H4 (cell line): ENCODE measurements at regions not wholly inside any gene's neighbourhood (a gene's known extent, or its start where the extent isn't known, plus 50 kb on each side); places are given as distances from the start of the nearest gene placed in this dataset.
A peak's percentile ranks its signal among the peaks of the same experiment; 100 is the strongest.

Source experiments
- DNase-seq: peaks from one replicate; pipeline ENCODE4 v3.0.0-alpha.2; 2015; ENCODE audit warnings: low spot score

DNA sequence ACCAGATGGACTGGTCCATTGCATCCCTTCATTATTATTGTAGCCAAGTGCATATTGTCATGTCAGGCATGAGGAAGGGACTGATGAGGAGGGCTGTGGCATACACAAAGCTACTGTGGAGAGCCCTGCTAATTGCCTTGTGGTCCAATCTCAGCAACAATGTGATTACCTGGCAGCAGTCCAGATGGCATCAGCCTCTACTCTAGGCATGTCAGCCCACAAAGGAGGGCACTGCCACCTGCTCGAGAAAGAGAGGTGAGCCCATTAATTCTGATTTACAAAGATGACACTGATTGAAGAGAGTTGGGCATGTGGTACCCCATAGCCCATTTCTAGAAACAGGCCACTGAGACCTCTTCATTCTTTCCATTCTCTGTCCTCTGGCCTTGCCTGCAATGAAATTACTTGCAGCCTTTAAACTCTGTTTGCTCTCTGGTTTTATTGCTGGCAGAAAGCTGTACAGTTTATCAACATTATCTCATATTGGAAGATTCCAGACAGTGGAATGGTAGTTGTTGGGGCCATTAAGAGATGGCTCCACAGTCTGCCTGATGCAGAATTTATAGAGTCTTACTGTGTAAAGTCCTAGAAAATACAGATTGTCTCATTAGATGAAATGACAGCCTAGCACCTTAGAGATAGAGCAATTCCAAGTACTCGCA is 307.7 kb downstream of the ARPP21 start:
- no peak for DNase-seq

DNA sequence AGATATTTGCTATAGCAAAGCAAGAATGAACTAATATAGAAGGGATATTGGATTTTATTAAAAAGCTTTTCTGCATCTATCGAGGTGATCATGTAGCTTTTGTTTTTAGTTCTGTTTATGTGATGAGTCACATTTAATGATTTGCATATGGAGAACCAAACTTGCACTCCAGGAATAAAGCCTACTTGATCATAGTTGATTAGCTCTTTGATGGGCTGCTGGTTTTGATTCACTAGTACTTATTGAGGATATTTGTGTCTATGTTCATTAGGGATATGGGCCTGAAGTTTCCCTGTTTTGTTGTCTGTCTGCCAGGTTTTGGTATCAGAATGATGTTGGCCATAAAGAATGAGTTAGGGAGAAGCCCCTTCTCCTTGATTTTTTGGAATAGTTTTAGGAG is 310.7 kb downstream of the ARPP21 start:
- DNase-seq, result no peak

DNA sequence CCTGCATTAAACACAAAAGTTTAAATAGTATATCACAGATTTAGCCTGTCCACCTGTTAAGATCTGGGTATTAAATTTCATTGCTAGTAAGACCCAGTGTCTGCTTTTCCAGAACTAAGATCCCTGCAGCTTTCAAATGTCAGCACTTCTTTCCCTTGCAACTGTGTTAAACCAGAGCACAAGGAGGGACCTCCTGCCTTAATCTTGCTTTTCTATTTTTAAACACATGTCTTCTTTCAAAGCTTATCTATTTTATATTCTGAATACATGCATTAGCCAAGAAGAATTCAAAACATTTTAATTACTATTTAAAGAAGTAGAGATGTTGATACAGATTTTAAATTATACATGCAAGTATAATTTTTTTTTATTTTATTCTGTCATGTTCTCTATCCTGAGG is 315.1 kb downstream of the ARPP21 start:
- no peak for DNase-seq

DNA sequence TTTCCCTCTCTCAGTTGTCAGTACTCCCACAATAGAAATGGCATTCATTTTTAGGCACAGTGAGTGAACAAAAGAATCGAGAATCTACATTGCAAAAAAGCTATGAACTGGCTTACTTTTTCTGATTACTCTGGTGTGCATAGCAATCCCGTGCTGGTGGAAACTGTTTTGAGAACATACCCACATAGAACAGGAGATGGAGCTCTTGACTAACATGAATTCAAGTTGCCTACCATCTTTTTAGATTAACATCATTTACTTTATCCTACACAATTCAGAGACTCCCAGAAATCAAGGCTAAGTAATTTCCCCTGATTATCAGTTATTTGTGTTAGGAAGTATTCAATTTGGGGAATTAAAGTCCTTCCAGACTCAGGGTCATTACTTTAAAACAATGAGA is 326.6 kb downstream of the ARPP21 start:
- DNase-seq, result peak; percentile 11

GRCh38 chr3:35966629-35967464 is 327.5 kb downstream of the ARPP21 start:
- no peak for DNase-seq

- no peak for DNase-seq
Measured at GRCh38 chr3:35968043-35968622, 328.8 kb downstream of the ARPP21 start.

DNA sequence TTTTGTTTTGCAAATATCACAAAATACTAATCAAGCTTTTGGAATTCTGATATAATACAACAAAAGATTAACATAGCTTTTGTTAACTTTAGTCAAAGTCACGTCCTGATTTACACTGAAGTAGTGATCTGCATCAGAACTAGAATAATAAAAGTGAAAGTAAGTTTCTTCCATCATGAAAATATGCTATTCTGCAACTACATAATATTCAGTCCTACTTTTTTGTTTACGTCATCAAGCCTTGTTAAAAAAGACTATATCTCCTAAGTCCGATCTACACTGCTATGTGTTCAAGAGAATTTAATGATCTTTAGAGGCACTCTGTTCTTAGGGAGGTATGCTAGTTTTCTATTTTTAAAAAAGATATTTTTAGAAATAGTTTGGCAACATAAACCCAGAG is 330.1 kb downstream of the ARPP21 start:
- DNase-seq, result no peak

GRCh38 chr3:35970793-35971192 is 331.5 kb downstream of the ARPP21 start:
- no peak for DNase-seq

- no peak for DNase-seq
Measured at GRCh38 chr3:35971686-35972085, 332.4 kb downstream of the ARPP21 start.

GRCh38 chr3:35974872-35975271 is 335.5 kb downstream of the ARPP21 start:
- no peak for DNase-seq

GRCh38 chr3:35986161-35986560 is 346.8 kb downstream of the ARPP21 start:
- DNase-seq, result no peak

GRCh38 chr3:35987386-35987785 is 348.1 kb downstream of the ARPP21 start:
- DNase-seq, result no peak

GRCh38 chr3:35992041-35992440 is 352.7 kb downstream of the ARPP21 start:
- no peak for DNase-seq

- DNase-seq, result no peak
Measured at GRCh38 chr3:36011791-36012190, 368.5 kb upstream of the STAC start.

GRCh38 chr3:36013425-36013824 is 366.9 kb upstream of the STAC start:
- no peak for DNase-seq

DNA sequence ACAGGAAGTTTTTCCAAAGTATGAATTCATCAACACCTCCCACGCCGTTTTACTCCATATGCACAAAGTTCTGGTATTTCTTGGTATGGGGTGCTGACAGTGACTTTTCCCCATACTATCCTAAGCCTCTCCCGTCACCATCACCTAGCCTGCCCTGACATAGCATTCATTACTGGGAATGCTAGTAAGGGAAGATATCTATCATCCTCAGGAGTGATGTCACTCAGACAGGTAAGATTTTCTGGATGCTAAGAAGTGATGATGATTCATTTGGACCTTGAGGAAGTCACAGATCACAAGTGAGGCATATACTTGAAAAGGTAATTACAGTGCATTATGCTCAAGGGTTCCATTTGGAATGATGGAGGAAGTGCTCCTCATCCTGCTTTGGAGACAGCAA is 355.1 kb upstream of the STAC start:
- no peak for DNase-seq

- no peak for DNase-seq
Measured at GRCh38 chr3:36032180-36033047, 347.9 kb upstream of the STAC start.

DNA sequence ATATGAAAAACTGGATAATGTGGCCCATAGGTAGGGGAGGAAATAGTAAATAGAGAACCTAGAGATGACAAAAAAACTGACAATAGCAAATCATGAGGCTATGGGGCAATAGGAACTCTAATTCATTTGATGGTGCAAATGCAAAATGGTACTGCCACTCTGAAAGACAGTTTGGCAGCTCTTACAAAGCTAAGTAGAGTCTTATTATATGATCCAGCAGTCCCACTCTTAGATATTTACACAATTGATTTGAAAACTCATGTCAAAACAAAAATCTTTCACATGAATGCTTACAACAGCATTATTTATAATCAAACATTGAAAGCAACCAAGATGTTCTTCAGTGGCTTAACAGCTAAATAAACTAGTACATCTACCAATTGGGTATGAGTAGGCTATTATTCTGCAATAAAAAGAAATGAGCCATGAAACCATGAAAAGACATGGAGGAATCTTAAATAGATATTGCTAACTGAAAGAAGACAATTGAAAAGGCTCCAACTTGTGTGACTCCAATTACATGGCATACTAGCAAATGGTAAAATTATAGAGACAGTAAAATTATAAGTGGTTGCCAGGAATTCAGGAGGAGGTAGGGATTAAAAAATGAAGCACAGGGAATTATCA is 321.8 kb upstream of the STAC start:
- DNase-seq, result no peak

- DNase-seq, result no peak
Measured at GRCh38 chr3:36060950-36061349, 319.4 kb upstream of the STAC start.

GRCh38 chr3:36063992-36064391 is 316.3 kb upstream of the STAC start:
- DNase-seq, result no peak

- no peak for DNase-seq
Measured at GRCh38 chr3:36065321-36065720, 315.0 kb upstream of the STAC start.

DNA sequence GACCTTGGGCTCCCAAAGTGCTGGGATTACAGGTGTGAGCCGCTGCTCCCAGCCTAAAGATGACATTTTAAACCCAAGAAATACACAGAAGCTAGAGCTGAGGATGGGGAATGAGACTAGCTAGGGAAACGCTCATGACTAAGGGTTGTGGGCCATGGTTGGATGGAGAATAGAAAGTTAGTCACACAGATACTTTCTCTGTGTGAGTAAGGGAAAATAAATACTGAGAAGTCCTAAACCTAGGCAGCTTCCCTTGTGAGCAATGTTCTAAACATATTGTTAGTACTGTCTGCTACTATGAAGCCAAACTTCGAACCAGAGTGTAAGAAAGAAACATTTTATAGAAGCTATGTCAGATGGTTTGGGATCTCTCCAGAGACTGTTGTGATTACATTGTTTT is 304.8 kb upstream of the STAC start:
- no peak for DNase-seq
